ENCODE measurements at regions not wholly inside any gene's neighbourhood (a gene's known extent, or its start where the extent isn't known, plus 50 kb on each side); places are given as distances from the start of the nearest gene placed in this dataset.

- DNase-seq, result no peak
Observed at GRCh38 chr3:94179059-94179458, 116.2 kb downstream of the NSUN3 start.

GRCh38 chr3:94183551-94183950, 120.7 kb downstream of the NSUN3 start:
- no peak for DNase-seq

- DNase-seq, result no peak
Observed at GRCh38 chr3:94184781-94185180, 121.9 kb downstream of the NSUN3 start.

GRCh38 chr3:94185753-94186152, 122.9 kb downstream of the NSUN3 start:
- no peak for DNase-seq

- DNase-seq, result no peak
Observed at GRCh38 chr3:94187697-94188096, 124.8 kb downstream of the NSUN3 start.

GRCh38 chr3:94195381-94195780, 132.5 kb downstream of the NSUN3 start:
- no peak for DNase-seq

GRCh38 chr3:94206291-94206690, 143.4 kb downstream of the NSUN3 start:
- DNase-seq, result no peak

GRCh38 chr3:94210256-94210655, 147.4 kb downstream of the NSUN3 start:
- no peak for DNase-seq

- DNase-seq, result no peak
Observed at GRCh38 chr3:94217406-94217805, 154.5 kb downstream of the NSUN3 start.

- DNase-seq, result no peak
Observed at GRCh38 chr3:94220426-94220825, 157.6 kb downstream of the NSUN3 start.

- no peak for DNase-seq
Observed at GRCh38 chr3:94221829-94222228, 159.0 kb downstream of the NSUN3 start.

- no peak for DNase-seq
Observed at GRCh38 chr3:94225148-94225865, 162.4 kb downstream of the NSUN3 start.

- no peak for DNase-seq
Observed at GRCh38 chr3:94226078-94226477, 163.2 kb downstream of the NSUN3 start.

GRCh38 chr3:94232921-94233320, 170.1 kb downstream of the NSUN3 start:
- DNase-seq, result no peak

GRCh38 chr3:94234177-94234788, 171.4 kb downstream of the NSUN3 start:
- no peak for DNase-seq

GRCh38 chr3:94241986-94242385, 179.1 kb downstream of the NSUN3 start:
- DNase-seq, result no peak

- DNase-seq, result no peak
Observed at GRCh38 chr3:94246171-94246570, 183.3 kb downstream of the NSUN3 start.

- no peak for DNase-seq
Observed at GRCh38 chr3:94248042-94248441, 185.2 kb downstream of the NSUN3 start.

- peak; percentile 15 to 39 (median 27) for DNase-seq
Observed at GRCh38 chr3:94249491-94250079, 186.7 kb downstream of the NSUN3 start.

- no peak for DNase-seq
Observed at GRCh38 chr3:94251566-94251965, 188.7 kb downstream of the NSUN3 start.

GRCh38 chr3:94252316-94252715, 189.5 kb downstream of the NSUN3 start:
- no peak for DNase-seq

GRCh38 chr3:94256888-94257813, 194.3 kb downstream of the NSUN3 start:
- no peak for DNase-seq

GRCh38 chr3:94258851-94259250, 196.0 kb downstream of the NSUN3 start:
- DNase-seq, result no peak

Measured in T-helper 1 cell (primary cell).